Inflammatory macrophage treated with lipopolysaccharide for 1 hour (primary cell): ENCODE measurements at regions not wholly inside any gene's neighbourhood (a gene's known extent, or its start where the extent isn't known, plus 50 kb on each side); places are given as distances from the start of the nearest gene placed in this dataset.
A peak's percentile ranks its signal among the peaks of the same experiment; 100 is the strongest.
"Not testable (repeated sequence)": the region's sequence is repeated elsewhere in the genome, so short reads cannot be mapped to it uniquely, and the experiment has no call there.

Experiments
- DNase-seq, 2 donors: peaks; one replicate each; pipeline ENCODE4 v3.0.0-alpha.2; 2020 to 2022

DNA sequence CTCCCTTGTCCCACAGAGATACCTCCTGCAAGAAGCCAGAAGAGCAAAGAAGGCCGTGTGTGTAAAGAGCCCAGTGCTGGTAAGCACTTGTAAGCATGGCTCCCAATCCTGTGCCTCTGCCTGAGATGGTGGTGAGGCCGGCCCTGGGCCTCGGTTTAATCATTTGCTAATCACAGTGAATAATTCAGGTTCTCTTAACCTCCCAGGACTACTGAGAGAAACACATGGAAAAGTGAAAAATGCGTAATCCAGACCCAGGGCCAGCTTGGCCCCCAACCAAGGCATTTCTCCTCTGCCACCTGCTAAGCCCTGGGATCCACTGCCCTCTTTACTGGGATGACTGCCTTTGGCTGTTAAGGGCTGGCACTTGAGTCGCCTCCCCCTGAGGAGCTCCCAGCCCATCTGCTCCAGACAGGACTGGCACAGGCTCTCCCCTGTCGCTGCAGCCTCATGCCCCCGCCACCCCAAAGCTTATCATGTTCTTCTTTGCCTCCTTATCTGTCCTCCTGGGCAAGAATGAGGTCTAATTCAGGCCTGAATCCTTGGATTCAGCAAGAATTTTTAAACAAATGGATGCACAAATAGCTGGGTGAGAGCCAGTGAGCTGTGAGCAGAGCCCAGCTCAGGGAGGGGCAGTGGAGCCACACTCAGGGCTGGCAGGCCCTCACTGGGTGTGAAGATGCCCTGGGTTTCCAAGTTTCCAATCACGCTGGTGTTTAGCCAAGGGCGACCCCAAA, 193.9 kb upstream of the HS6ST1 start:
- DNase-seq, result no peak

- DNase-seq, result peak; percentile 71 to 80
These were observed 194.7 kb upstream of the HS6ST1 start for GRCh38 chr2:128513116-128513960.

DNA sequence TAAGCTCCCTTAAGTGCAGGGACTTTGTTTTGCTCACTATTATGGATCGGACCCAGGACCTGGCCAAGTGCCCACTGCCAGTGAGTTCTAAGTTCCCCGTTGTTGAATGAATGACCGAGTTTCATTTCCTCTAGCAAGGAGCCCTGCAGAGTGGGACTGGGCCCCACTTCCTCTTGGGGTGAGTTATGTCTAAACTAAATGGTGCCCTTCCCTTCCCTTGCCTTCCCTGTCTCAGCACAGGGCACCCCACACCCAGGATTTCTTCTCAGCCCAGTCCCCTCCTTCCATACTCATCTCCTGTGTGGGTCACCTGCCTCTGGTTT, 195.3 kb upstream of the HS6ST1 start:
- DNase-seq, result peak; percentile 82

- no peak for DNase-seq
These were observed 195.9 kb upstream of the HS6ST1 start for GRCh38 chr2:128514555-128514955.

DNA sequence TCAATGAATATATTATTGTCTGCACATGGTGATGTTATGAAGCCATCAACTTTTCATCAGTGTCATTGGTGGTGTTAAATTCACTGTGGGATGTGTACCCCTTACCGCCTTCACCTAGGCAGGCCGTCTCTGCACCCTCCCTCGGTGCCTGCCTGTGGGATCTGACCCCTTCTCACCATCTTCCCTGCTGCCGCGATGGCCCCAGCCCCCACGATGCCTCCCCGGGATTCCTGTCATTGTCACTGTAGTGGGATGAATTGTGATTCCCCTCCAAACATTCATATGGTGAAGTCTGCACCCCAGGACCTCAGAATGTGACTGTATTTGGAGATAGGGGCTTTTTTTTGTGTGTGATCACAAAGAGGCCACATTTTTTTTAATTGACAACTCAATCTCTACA, 198.3 kb upstream of the HS6ST1 start:
- DNase-seq, result no peak

DNA sequence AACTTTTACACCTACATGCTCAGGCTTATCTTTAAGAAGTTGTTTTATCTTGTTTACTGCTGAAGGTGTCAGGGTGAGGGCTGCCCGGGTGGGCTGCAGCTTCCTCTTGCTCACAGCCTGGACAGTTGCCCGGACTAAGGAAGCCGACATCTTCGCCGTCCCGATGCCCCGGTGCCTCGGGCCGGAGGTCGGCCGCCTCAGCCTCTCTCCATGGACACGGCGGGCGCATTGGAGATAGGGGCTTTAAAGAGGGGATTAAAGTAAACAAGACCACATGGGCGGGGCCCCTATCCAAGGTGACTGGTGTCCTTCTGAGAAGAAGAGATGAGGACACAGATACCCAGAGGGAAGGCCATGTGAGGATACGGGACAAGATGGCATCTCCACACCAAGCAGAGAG, 200.4 kb upstream of the HS6ST1 start:
- not testable (repeated sequence) for DNase-seq

GRCh38 chr2:128519517-128520215, 201.0 kb upstream of the HS6ST1 start:
- no peak for DNase-seq

GRCh38 chr2:128520340-128520739, 201.7 kb upstream of the HS6ST1 start:
- peak; percentile 21 to 37 for DNase-seq

- DNase-seq, result peak; percentile 56 to 75
These were observed 202.1 kb upstream of the HS6ST1 start for GRCh38 chr2:128520791-128521190.

DNA sequence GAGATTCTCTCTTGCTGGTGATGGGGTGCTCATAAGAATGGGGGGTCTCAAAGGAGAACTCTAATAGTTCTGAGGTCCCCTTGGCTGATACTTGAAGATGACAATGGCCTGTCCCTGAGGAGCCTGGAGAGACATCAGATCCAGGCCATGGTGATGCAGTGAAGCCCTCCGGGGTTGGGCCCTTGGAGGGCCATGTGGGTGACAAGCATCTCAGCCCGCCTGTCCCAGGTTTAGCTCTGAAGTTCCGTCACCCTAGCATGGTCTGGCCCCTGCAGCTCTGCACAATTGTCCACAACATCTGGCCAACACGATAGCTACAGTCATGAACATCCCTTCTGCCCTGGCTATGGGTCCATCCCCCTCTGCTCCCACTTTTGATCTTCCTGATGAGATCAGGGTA, 202.8 kb upstream of the HS6ST1 start:
- no peak for DNase-seq

- no peak for DNase-seq
These were observed 204.2 kb upstream of the HS6ST1 start for GRCh38 chr2:128522829-128523228.

- DNase-seq, result no peak
These were observed 204.8 kb upstream of the HS6ST1 start for GRCh38 chr2:128523457-128523856.

DNA sequence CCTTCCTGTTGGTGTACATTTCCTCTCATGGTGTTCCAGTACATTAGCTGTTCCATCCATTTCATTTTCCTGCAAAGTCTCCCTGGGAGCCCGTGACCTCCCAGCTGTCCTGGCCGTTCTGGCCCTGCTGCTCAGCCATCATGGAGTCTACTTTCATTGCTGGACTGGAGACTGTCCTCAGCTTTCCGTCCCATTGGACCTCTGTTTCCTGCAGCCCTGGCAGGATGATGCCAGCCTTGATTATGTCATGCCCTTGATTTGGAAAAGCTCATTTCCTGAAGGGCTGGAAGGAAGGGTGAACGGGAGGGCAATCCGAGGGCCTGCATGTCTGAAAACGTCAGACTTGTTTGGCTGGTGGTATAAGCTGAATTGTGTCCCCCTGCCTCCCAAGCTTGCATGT, 205.5 kb upstream of the HS6ST1 start:
- DNase-seq, result no peak

GRCh38 chr2:128525653-128526052, 207.0 kb upstream of the HS6ST1 start:
- no peak for DNase-seq

- DNase-seq, result no peak
These were observed 207.8 kb upstream of the HS6ST1 start for GRCh38 chr2:128526455-128526976.

DNA sequence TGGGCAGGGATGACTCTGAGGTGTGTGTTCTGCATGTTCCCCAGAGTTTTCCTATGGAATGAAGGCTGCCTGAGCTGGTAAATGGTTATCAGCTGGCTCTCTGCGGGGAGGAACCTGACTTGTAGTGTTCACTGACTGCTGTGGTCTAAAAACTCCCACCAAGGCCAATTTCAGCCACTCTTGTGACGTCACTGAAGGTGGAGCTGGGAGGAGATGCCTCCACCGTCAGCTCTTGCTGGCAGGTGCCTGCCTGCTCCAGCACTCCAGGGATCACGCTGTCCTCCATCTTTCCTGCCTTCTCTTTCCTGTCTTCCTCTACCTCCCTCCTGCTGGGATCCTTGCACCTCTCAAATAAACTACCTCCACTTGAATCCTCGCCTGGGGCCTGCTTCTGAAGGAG, 209.5 kb upstream of the HS6ST1 start:
- DNase-seq, result no peak

- no peak for DNase-seq
These were observed 211.4 kb upstream of the HS6ST1 start for GRCh38 chr2:128530025-128530573.

GRCh38 chr2:128531856-128532255, 213.2 kb upstream of the HS6ST1 start:
- DNase-seq, result peak in 1 of 2 donors; percentile 13

DNA sequence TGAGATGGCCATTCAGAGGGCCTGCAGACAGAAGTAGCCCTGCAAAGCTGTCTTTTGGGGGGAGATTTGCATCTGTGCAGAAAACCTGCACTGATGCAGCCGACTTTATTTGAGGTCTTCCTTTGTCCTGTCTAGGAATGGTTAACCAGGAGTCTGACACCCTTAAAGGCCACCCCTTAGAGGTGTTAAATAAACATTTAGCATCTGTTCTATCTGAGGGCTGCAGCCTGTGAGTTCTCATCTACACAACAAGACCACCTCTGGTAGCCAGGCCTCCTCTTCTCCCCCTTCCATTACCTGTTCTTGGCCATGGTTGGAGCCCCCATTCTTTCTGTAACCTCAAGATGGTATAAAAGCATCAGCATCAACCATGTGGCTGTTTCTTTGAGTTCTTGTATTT, 214.4 kb upstream of the HS6ST1 start:
- DNase-seq, result no peak

DNA sequence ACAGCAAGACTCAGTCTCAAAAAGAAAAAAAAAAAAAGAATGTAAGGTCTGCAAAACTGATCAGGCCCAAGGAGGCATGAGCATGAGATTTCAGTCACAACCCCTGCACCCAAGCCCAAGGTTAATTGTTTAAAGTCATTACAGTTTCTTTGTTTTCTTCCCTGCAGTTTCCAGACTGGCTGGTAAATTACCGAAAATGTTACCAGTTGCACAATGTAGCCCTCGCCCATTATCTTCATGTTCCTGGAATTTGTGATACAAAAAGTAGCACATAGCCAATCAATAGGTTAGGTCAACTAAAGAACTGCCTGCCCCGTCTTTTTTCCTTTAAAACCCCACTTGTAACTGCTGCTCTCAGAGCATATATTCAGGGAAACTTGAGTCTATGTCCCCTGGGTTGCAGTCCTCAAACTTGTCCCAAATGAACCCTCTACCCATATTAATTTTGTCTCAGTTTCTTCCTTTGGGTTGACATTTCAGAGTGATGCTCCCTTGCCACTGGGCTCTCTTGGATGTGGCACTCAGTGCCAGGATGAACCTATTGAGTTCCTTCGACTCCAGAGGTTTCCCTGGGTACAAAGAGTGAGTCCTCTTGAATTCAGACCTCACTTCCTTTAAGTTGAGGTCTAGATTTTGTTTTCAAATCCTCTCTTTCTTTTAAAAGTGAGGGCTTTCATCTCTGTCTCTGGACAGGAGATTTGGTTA, 216.2 kb upstream of the HS6ST1 start:
- DNase-seq, result no peak

DNA sequence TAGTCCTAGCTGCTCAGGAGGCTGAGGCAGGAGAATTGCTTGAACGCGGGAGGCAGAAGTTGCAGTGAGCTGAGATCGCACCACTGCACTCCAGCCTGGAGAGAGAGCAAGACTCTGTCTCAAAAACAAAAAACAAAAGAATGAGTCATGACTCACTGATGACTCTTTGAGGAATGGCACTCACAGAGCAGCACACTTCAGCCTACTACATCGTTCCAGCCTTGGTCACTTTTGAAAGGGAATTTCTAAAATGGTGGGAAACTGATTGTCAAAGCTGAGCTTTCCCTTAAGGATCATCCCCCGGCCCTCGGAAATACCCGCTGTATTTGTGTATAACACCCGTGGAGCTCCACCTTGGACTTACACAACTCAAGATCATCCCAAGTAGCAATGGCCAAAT, 217.3 kb upstream of the HS6ST1 start:
- DNase-seq, result peak in 1 of 2 donors; percentile 5

DNA sequence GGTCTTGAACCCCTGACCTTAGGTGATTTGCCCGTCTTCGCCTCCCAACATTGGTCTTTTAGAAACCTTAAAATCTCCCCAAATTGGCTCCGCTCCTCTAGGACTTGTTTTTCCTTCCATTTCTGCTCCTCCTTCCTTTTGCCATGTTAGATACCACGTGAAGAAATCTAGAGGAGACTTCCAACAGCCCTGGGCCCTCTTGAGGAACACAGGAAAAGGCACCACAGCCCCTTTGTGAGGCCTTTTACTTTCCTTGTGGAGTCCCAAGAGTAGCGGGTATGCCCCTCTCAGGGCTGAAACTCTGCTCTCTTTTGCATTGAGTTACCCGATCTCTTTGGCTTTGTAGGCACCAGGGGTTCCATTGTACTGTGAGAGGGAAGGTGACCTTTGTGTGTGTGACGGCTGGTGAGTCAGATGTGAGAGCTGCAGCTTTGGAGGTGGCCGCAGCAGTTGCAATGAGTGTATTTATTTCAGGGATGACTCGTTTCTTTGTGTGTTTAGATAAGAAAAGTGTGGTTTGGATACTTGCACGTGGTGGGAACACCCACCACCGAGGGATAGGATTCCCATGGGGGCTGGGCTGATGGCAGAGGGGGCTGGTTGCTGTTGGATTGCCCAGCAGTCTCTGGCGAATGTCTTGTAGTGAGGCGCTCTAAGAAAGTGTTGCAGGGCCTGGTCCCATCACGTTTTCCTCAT, 218.4 kb upstream of the HS6ST1 start:
- DNase-seq, result no peak
